Activated CD8-positive, alpha-beta memory T cell treated with anti-CD3 and anti-CD28 coated beads for 36 hours (primary cell): ENCODE measurements at regions not wholly inside any gene's neighbourhood (a gene's known extent, or its start where the extent isn't known, plus 50 kb on each side); places are given as distances from the start of the nearest gene placed in this dataset.
"Not testable (repeated sequence)": the region's sequence is repeated elsewhere in the genome, so short reads cannot be mapped to it uniquely, and the experiment has no call there.

Experiments
- CTCF ChIA-PET: fragments of 350-600 bp; sonication (Branson Sonifier 250); formaldehyde crosslinking; loops from one replicate; lab custom pipeline; 2021; ENCODE audit warnings: antibody characterized with exemption; lab: Charles Lee
- POLR2A ChIA-PET: fragments of 350-600 bp; sonication (Branson Sonifier 250); formaldehyde crosslinking; loops from one replicate; lab custom pipeline; 2021; ENCODE audit warnings: antibody characterized with exemption; lab: Charles Lee

- ChIA-PET CTCF (no interaction called here), POLR2A (no interaction called here)
Observed at GRCh38 chr15:79529157-79529785, 97.1 kb downstream of the MINAR1 start.

DNA sequence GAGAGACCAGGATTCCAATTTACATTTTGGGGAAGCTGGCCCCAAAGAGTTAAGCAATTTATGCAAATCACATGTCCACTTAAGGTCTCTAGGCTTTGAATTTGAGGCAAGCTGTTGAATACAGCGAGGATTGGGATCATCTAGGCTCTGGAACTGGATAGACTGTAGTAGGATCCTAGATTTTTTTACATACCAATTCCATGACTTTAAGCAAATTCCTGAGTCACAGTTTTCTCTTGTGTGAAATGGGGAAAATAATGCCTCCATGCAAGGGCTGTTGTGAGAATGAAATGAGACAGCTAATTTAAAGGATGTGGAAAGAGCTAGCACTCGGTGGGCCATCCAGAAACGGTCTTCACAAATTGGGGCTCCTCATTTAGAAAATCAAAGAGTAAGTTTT lies 103.4 kb downstream of the MINAR1 start:
- POLR2A ChIA-PET: no interaction called here
- CTCF ChIA-PET: no interaction called here

DNA sequence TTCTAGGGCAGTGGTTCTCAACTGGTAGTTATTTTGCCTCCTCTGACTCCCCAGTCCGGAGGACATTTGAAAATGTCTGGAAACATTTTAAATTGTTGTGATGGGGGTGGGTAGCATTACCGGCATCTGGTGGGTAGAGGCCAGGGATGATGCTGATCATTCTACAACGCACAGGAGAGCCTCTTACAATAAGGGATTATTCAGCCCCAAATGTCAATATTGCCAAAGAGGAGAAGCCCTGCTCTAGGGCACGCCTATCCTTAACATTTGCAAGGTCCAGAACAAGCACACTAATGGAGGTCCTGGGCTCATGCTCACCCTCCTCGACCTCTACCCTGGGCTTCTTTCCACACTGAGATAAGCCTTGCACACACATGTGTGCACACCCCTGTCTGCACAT lies 106.4 kb downstream of the MINAR1 start:
- CTCF ChIA-PET: no interaction called here
- POLR2A ChIA-PET: no interaction called here

DNA sequence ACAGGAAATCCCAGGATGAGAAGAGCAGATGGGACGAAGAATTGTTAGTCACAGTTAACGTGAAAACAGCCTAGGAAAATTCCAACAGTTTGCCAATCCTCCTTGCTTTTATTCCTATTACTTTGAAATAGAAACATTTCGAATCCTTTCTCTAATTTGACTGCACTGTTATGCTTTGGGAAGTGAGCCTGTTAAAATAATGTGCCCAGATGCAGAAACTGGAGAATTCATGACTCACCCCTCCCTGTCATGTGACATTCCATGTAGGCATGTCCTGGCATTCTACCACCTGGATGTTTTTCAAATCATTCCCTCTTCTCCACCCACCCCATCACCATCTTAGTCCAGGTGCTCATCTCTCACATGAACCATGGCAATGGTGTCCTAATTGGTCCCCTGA lies 107.3 kb downstream of the MINAR1 start:
- ChIA-PET POLR2A (no interaction called here), CTCF (no interaction called here)

- CTCF ChIA-PET: no interaction called here
- POLR2A ChIA-PET: no interaction called here
Observed at GRCh38 chr15:79540551-79540950, 108.4 kb downstream of the MINAR1 start.

GRCh38 chr15:79541196-79541595 lies 109.1 kb downstream of the MINAR1 start:
- ChIA-PET CTCF (no interaction called here), POLR2A (no interaction called here)

GRCh38 chr15:79543097-79543496 lies 111.0 kb downstream of the MINAR1 start:
- ChIA-PET CTCF (no interaction called here), POLR2A (no interaction called here)

DNA sequence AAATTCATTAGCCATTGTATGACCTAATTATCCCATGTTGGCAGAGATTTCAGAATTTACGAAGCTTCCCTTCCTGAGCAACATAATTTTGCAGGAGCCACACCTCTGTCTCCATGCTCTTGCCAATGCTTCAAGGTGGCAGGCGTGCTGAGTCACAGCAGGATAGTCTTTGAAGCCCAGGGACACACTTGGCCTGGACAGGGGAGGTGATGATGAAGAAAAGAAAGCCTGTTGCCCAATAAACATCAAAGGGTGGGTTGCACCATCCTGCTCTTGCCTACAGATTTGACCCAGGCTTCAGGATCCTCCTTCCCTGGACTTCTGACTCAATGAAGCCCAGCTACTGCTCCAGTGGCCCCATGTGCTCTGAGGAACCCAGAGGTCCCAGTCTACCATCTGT lies 117.1 kb downstream of the MINAR1 start:
- ChIA-PET CTCF (no interaction called here), POLR2A (no interaction called here)

GRCh38 chr15:79560384-79560783 lies 128.2 kb downstream of the MINAR1 start:
- POLR2A ChIA-PET: no interaction called here
- CTCF ChIA-PET: no interaction called here

DNA sequence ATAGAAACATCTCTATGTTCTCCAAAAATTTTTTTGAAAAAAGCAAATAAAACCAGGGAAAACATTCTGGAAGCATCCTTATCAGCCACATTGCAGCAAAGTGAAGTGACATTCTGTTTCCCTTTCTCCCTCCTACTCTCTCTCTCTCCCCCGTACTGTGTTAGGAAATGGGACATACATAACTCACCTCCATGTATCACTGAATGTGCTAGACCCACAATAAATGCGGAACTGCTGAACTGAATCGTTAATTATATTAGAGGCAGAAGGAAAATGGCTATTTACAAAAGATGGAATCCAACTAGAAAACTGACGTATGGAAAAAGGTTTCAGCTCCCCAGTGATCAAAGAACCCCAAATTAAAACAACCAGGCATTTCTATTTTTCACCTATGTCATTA lies 129.8 kb downstream of the MINAR1 start:
- ChIA-PET CTCF (interaction anchor here (0.5 kb wide), 1 partner anchor 401 kb away, joined by 3 read pairs; no protein-coding TSS in a partner anchor), POLR2A (no interaction called here)

- ChIA-PET POLR2A (no interaction called here), CTCF (no interaction called here)
Observed at GRCh38 chr15:79562403-79562815, 130.3 kb downstream of the MINAR1 start.

DNA sequence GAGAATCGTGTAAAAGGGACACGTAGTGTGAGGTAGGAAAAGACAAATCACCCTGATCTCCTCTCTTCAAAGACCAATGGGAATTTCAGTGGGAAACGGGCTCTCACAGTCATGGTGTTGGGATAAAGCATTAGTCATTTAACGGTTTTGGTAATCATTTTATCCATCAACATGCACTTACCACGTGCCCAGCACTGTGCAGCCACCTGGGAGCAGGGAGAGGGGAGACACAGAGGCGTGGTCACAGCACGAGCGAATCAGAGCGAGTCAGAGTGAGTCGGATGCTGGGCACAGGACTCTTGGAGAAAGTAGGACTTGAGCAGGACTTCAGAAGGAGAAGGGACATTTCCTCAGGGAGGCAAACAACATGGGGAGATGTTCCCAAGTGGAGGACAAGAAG lies 130.8 kb downstream of the MINAR1 start:
- ChIA-PET POLR2A (no interaction called here), CTCF (no interaction called here)

GRCh38 chr15:79570004-79570403 lies 137.9 kb downstream of the MINAR1 start:
- ChIA-PET CTCF (no interaction called here), POLR2A (no interaction called here)

DNA sequence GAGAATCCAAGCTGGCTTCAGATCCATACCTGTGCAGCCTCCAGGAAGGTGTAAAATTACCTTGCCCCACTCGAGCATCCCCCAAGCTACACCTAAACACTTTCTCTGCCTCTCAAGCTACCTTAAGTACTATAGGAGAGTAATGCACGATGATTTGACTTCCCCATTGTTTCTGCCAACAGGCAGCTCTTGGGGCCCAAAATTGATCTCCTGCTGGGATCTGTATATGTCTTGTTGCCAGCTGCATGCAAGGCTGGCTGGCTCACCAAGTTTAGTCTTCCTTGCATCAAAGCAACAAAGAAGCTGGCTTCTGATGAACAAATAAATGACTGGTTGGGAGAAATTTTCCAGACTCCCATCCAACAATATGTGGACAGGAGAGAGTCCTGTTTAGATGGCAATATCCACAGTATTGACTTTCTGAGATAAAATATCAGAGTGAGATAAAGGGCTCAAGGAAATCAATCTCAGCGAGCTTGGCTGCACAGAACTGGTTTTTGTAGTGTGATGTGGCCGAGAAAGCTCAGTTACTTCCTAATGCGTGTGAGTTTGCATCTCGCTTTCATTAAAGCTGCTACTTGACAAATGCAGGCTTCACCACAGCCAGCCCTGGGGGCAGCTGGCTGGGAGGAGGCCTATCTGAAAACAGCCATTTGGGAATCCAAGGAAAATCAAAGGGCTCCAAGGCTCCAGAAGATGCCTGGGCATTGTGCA lies 140.7 kb downstream of the MINAR1 start:
- ChIA-PET POLR2A (no interaction called here), CTCF (no interaction called here)

DNA sequence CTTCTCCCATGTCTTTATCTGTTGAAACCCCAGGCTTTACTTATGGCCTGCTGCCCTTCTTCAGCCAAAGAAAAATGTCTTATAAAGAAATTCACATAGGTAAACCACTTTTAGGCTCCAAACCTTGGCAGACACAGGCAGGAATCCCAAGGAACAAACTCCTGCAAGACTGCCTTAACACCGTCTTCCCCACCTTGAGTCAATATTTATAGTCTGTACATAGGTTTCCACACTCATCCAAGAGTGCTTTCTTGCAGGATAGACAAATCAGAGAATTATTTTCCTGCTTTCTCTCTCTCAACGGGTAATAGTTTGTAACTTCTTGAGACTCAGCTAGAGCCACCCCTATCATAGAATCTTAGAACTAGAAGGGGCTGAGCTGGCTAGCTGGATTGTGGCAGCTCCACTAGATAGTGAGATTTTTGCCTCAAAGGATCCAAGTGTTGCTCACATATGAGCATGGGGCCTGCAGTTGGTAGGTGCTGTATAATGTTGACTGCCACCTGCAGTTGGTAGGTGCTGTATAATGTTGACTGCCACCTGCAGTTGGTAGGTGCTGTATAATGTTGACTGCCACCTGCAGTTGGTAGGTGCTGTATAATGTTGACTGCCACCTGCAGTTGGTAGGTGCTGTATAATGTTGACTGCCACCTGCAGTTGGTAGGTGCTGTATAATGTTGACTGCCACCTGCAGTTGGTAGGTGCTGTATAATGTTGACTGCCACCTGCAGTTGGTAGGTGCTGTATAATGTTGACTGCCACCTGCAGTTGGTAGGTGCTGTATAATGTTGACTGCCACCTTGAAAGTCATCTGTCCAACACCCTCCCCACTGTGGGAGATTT lies 142.5 kb downstream of the MINAR1 start:
- CTCF ChIA-PET: not testable (repeated sequence)

GRCh38 chr15:79582650-79583049 lies 150.5 kb downstream of the MINAR1 start:
- ChIA-PET POLR2A (no interaction called here), CTCF (no interaction called here)

More for the DNA sequence above, 142.5 kb downstream of the MINAR1 start:
- POLR2A ChIA-PET: not testable (repeated sequence)

DNA sequence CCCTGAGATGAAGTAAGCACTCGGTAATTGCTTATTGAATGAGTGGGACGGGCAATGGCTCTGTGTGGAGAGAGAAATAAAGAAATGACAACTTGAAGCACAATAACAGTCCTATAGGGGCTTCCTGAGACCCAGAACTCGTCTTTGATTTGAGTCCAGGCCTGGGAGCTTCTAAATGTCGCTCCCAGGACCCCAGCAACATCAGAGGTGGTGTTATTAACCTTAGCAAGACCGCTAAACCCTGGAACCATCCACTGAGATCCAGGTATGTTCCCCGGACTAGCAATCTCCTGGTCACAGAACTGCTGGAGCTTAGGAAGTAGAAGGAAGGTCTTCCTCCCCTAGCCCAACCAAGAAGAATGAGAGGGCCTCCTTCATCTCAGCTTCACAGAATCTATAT lies 160.0 kb downstream of the MINAR1 start:
- POLR2A ChIA-PET: no interaction called here
- CTCF ChIA-PET: interaction anchor here (1.6 kb wide), 1 partner anchor 211 kb away, joined by 5 read pairs; no protein-coding TSS in a partner anchor

DNA sequence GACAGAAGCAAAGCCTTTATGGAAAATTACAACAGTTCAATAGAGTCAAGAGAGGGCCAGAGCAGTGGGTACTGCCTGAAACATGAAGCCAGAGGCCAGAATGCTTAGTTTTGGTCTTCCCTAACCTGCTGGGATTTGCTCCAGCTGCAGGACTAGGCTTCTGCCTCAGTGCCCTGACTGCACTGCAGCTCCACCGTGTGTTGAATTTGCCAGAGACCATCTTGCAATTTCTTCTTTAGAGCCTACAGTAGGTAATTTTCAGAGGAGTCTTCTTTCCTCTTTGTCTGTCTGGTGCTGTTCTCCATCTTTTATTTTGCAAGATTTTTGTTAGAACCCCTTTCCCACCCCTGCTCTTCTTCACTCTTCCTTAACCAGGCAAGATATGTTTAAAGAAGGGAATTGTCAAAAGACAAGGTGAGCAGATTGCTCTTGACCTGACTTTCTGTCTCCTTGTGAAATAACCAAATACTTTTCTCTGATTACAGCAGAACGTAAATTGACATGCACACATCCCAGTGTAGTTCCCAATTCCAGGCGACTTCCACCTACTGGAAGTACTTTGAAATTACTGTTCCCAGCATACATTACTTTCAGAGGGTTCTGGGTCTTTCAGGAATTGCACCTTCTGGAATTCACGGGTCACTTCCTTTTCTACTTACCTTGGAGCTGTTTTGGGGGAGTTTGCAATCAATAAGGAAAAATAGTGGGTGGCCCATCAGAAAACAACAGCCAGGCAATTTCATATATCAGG lies 161.2 kb downstream of the MINAR1 start:
- CTCF ChIA-PET: interaction anchor here (1.6 kb wide), 1 partner anchor 212 kb away, joined by 5 read pairs; no protein-coding TSS in a partner anchor
- POLR2A ChIA-PET: no interaction called here

GRCh38 chr15:79595306-79595705 lies 163.2 kb downstream of the MINAR1 start:
- ChIA-PET CTCF (interaction anchor here (0.8 to 2.5 kb wide), 4 partner anchors 13 to 411 kb away, joined by 3 to 19 read pairs (median 4); no protein-coding TSS in a partner anchor), POLR2A (no interaction called here)
